HG03354 (cell line): ENCODE measurements at regions not wholly inside any gene's neighbourhood (a gene's known extent, or its start where the extent isn't known, plus 50 kb on each side); places are given as distances from the start of the nearest gene placed in this dataset.

Source experiments
- ATAC-seq: cut with Tn5 transposase; IDR thresholded peaks from one replicate; pipeline ENCODE4 v1.9.1; 2021; ENCODE audit warnings: mild to moderate bottlenecking; ENCODE audit not compliant: unreplicated experiment, poor library complexity, severe bottlenecking

- no peak for ATAC-seq
Observed at GRCh38 chr1:63103682-63104081, 218.7 kb upstream of the FOXD3 start.

DNA sequence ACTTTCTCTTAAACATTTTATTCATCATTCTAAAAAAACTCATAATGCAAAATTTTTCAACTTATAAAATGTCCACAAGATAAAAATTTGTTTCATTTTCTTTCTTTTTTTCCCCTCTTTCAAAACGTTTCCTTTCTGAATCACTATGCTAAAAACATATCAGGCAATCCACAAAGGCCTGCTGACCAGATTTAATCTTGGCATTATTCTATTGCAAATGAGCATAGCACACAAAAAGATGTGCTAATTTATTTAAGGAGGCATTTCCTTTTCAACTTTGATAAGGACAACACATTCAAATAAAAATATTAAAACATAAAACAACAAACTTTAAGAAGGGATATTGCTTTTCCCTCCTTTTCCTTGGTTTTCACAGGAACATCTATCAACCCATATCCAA is 215.3 kb upstream of the FOXD3 start:
- ATAC-seq, result no peak

DNA sequence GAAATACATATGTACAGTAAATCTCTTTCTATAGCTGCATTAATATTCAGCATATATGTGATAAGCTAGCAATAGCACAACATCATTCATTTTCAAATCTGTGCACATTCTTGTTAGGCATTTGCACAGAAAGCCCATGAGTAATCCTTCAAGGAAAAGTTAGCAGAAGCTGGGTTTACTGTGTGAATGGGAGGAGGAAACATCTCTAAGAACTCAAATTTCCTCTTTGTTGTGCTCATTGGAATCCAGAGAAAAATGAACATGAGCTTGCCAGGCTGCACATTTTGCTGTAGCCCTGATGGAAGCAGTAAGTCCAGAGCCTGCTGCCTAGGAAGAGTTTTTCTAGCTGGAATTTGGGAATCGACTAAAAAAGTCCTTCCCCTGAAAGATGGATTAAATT is 214.2 kb upstream of the FOXD3 start:
- ATAC-seq, result no peak

- ATAC-seq, result no peak
Observed at GRCh38 chr1:63112155-63112900, 210.0 kb upstream of the FOXD3 start.

- ATAC-seq, result no peak
Observed at GRCh38 chr1:63115527-63115926, 206.8 kb upstream of the FOXD3 start.

- ATAC-seq, result no peak
Observed at GRCh38 chr1:63116016-63116415, 206.4 kb upstream of the FOXD3 start.

GRCh38 chr1:63119575-63120155 is 202.7 kb upstream of the FOXD3 start:
- no peak for ATAC-seq

DNA sequence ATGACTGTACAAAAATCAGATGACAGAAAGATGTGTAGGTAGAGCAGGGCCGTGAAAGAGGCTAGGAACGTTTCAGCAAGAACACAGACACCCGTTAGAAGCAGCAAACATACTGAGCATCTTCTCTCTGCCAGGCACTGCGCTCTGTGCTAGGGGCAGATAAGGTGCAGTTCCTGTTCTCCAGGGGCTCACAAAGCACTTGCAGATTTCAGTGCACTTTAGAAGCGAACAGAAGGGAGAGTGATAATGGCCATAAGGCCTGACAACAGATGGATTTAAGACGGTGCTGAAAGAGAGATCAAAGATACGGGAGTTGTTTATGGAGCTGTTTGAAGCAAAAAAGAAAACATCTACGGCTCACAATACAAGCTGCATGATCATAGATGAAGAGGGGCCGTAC is 200.3 kb upstream of the FOXD3 start:
- no peak for ATAC-seq

- peak; percentile 83 for ATAC-seq
Observed at GRCh38 chr1:63124666-63125191, 197.6 kb upstream of the FOXD3 start.

DNA sequence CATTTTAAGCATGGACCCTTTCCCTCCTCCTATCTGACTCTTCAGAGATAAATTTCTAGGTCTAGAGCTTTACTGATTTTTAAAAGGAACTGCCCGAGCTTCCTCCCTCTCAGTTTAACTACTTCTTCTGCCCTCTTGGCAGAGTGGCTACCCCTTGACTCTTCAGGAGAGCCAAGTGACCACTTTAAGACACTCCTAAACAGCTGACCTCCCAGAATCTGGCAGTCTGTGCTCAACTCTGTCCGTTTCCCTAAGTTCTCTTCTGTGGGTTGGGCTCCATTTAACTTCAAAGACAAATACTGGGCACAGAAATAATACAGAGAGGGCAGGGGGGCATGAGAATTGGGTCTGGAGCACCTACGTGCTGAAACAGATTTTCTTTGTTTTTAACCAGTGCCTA is 196.3 kb upstream of the FOXD3 start:
- no peak for ATAC-seq

DNA sequence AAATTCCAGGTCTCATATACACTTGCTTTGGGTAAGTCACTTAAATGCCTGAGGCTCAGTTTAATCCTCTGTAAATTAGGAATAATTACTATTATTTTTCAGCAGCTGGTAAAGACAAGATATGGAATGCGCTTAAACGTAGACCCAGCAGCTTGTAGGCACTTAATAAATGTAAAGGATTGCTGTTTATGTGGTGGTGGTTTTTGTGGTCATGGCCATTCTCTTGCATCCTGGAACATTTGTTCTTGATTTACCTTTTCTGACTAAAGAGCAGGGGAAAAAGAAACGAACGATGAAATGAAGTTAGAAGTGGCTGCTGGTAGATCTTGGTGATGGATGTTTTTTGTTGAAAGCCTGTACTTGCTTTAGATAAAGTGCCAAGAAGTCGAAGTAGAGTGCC is 195.0 kb upstream of the FOXD3 start:
- ATAC-seq, result no peak

- no peak for ATAC-seq
Observed at GRCh38 chr1:63128556-63128955, 193.8 kb upstream of the FOXD3 start.

GRCh38 chr1:63129184-63129583 is 193.2 kb upstream of the FOXD3 start:
- ATAC-seq, result no peak

- no peak for ATAC-seq
Observed at GRCh38 chr1:63129855-63130254, 192.5 kb upstream of the FOXD3 start.

DNA sequence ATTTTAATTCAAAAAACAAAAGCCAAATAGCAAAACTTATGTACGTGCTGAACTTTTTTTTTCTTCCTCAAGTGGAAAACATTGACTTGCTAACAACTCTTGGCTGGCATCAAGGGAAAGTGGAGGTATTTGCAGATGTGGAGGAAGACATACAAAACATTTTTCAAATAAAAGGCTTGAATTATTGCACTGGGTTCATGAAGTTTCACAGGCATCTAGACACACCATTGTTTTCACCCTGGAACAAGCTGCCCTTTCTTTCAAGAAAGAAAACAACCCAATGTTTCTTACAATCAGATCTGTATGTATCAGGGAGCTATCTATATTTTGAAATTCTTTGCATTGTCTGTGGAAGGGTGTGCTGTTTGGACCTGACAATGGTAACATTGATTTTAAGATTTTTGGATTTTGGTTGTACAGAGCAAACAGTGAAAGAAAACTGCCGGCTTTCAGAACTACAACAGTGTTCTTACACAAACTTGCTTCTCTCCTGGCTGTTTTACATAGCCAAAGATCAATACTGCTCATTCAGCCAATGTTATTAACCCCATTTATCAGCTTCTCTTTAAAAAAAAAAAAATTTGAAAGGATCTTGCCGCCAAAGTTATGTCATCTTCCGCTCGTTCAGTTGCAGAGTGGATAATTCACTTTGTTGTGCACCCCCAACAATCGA is 187.7 kb upstream of the FOXD3 start:
- no peak for ATAC-seq

DNA sequence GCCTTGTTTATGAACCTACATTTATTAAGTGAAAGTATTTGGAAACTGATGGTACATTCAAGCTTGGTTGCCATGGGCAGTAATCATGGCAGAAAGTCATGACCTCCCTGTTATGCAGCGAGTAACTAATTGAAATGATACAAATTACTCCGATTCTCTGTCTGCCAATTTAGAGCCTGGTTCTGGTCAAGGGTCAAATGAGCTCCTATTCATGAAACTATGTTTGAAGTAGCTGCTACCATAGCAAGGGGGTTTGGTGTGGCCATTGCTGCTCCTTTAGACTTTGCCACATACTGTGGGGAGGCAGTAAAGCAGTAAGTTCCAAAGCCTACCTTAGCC is 187.2 kb upstream of the FOXD3 start:
- ATAC-seq, result no peak

DNA sequence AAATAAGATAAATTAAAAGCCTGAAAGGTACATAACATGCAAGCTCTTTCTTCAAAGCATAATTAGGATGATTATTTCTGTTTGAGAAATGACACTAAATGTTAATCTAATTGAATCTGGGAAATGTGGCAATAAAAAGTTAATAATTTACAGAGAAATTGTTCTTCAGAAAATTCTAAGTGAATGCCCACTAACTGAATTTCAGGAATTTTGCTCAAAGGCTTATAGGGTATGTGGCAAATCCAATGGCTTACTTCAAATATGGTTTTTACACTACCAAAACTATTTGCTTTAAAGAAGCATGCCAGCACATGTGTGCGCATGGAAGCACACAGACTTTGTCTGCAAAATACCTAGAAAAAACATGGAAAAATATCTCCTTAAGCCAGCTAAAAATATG is 186.6 kb upstream of the FOXD3 start:
- ATAC-seq, result no peak

- ATAC-seq, result no peak
Observed at GRCh38 chr1:63142001-63142400, 180.4 kb upstream of the FOXD3 start.

- ATAC-seq, result no peak
Observed at GRCh38 chr1:63143482-63143881, 178.9 kb upstream of the FOXD3 start.

DNA sequence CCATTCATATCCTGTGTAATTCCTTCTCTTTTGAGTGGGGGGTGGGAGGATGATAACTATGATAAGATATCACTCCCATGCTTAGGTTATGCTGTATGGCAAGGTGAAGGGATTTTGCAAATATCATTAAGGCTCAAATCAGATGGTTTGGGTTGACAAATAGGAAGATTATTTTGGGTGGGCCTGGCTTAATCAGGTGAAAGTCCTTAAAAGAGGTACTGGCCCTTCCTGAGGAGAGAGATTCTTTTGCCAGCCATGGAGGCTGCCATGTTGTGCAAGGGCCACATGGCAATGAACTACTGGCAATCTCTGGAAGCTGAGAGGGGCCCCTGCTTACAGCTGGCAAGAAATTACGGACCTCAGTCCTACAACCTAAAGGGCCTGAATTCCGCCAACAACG is 174.6 kb upstream of the FOXD3 start:
- ATAC-seq, result no peak
